AG08396 (cell line): ENCODE measurements at regions not wholly inside any gene's neighbourhood (a gene's known extent, or its start where the extent isn't known, plus 50 kb on each side); places are given as distances from the start of the nearest gene placed in this dataset.

Experiments
- DNase-seq: peaks from one replicate; pipeline ENCODE4 v3.0.0; 2012; ENCODE audit warnings: low spot score, mixed read lengths

GRCh38 chr18:4854671-4855070 lies 342.4 kb downstream of the AKAIN1 start:
- DNase-seq = no peak

GRCh38 chr18:4851301-4851976 lies 345.6 kb downstream of the AKAIN1 start:
- no peak for DNase-seq

GRCh38 chr18:4847056-4847455 lies 350.0 kb downstream of the AKAIN1 start:
- no peak for DNase-seq

GRCh38 chr18:4844320-4844719 lies 352.7 kb downstream of the AKAIN1 start:
- DNase-seq = no peak

- DNase-seq = no peak
Measured at GRCh38 chr18:4843771-4844170, 353.3 kb downstream of the AKAIN1 start.

GRCh38 chr18:4842751-4843150 lies 354.3 kb downstream of the AKAIN1 start:
- no peak for DNase-seq

GRCh38 chr18:4842287-4842686 lies 354.8 kb downstream of the AKAIN1 start:
- DNase-seq = no peak

GRCh38 chr18:4839639-4840038 lies 357.4 kb downstream of the AKAIN1 start:
- no peak for DNase-seq

GRCh38 chr18:4836141-4836540 lies 360.9 kb downstream of the AKAIN1 start:
- no peak for DNase-seq

GRCh38 chr18:4831791-4832375 lies 365.2 kb downstream of the AKAIN1 start:
- no peak for DNase-seq

- no peak for DNase-seq
Measured at GRCh38 chr18:4831127-4831526, 365.9 kb downstream of the AKAIN1 start.

- no peak for DNase-seq
Measured at GRCh38 chr18:4823091-4823490, 368.0 kb upstream of the DLGAP1 start.

GRCh38 chr18:4821801-4822200 lies 366.7 kb upstream of the DLGAP1 start:
- no peak for DNase-seq

GRCh38 chr18:4817665-4818064 lies 362.6 kb upstream of the DLGAP1 start:
- no peak for DNase-seq

- no peak for DNase-seq
Measured at GRCh38 chr18:4813708-4814107, 358.6 kb upstream of the DLGAP1 start.

GRCh38 chr18:4808891-4809290 lies 353.8 kb upstream of the DLGAP1 start:
- DNase-seq = no peak

GRCh38 chr18:4807604-4808293 lies 352.6 kb upstream of the DLGAP1 start:
- no peak for DNase-seq

GRCh38 chr18:4806331-4806730 lies 351.2 kb upstream of the DLGAP1 start:
- no peak for DNase-seq

- no peak for DNase-seq
Measured at GRCh38 chr18:4802296-4802695, 347.2 kb upstream of the DLGAP1 start.

- no peak for DNase-seq
Measured at GRCh38 chr18:4801151-4801550, 346.0 kb upstream of the DLGAP1 start.

GRCh38 chr18:4797002-4797685 lies 342.0 kb upstream of the DLGAP1 start:
- DNase-seq = no peak

- DNase-seq = no peak
Measured at GRCh38 chr18:4789506-4789905, 334.4 kb upstream of the DLGAP1 start.

- no peak for DNase-seq
Measured at GRCh38 chr18:4781873-4782272, 326.8 kb upstream of the DLGAP1 start.
